Aorta (tissue), 5 donors: ENCODE measurements at regions not wholly inside any gene's neighbourhood (a gene's known extent, or its start where the extent isn't known, plus 50 kb on each side); places are given as distances from the start of the nearest gene placed in this dataset.

Experiments used
- ATAC-seq: fragments of 200-7000 bp; cut with Tn5 transposase; one replicate; pipeline ENCODE4 v1.9.1; 2022; ENCODE audit warnings: moderate library complexity; ENCODE audit not compliant: low FRiP score
- DNase-seq, 2 donors: peaks; one replicate each; pipeline ENCODE4 v3.0.0-alpha.2; 2020
- H3K27ac ChIP-seq, 2 donors: one replicate each; pipeline ENCODE4 v1.5.1; 2013; ENCODE audit warnings: low read length in 2 of 2, mild to moderate bottlenecking in 2 of 2, moderate library complexity in 2 of 2, control low read depth in 1 of 2, inconsistent platforms in 1 of 2, low read depth in 1 of 2
- H3K27me3 ChIP-seq, 2 donors: one replicate each; pipeline ENCODE4 v1.6.1; 2013; ENCODE audit warnings: control low read depth in 1 of 2, low read length in 1 of 2, mild to moderate bottlenecking in 1 of 2, moderate library complexity in 1 of 2; ENCODE audit not compliant: insufficient read depth in 2 of 2, control insufficient read depth in 1 of 2
- H3K36me3 ChIP-seq, 2 donors: one replicate each; pipeline ENCODE4 v1.6.1; 2013; ENCODE audit warnings: control low read depth in 1 of 2, low read length in 1 of 2, mild to moderate bottlenecking in 1 of 2; ENCODE audit not compliant: insufficient read depth in 2 of 2, control insufficient read depth in 1 of 2
- H3K4me1 ChIP-seq, 2 donors: one replicate each; pipeline ENCODE4 v1.6.1; 2013; ENCODE audit warnings: low read length in 2 of 2, control low read depth in 1 of 2, mild to moderate bottlenecking in 1 of 2, moderate library complexity in 1 of 2; ENCODE audit not compliant: insufficient read depth in 2 of 2, control insufficient read depth in 1 of 2
- H3K4me3 ChIP-seq, 2 donors: one replicate each; pipeline ENCODE4 v1.5.1; 2013; ENCODE audit warnings: low read length in 2 of 2, control low read depth in 1 of 2, mild to moderate bottlenecking in 1 of 2
- H3K9me3 ChIP-seq: one replicate; pipeline ENCODE4 v1.6.1; 2013; ENCODE audit warnings: mild to moderate bottlenecking, low read length; ENCODE audit not compliant: control insufficient read depth
- WGBS, 2 donors: extraction: QIAGEN DNeasy Blood & Tissue Kit; methylation state at CpG; one replicate each; pipeline ENCODE4 v1.1.7; 2013; 5-methylcytosine and 5-hydroxymethylcytosine counted together
- intact Hi-C, 2 donors: fragments of 100-400 bp; cut with DNase I; formaldehyde crosslinking; loops; one replicate each; pipeline versions ENCODE4 v1.14.2 to v1.15.0; 2022
- donor health status: healthy with polysubstance abuse.
- donor health status: Bipolar disorder and iron deficiency.
- donor health status: DM: no; HTN: no; CAD: no.
- donor health status: DM: no; HTN: no; CAD: no.
- donor health status: DM: yes; HTN: yes; CAD: no.

DNA sequence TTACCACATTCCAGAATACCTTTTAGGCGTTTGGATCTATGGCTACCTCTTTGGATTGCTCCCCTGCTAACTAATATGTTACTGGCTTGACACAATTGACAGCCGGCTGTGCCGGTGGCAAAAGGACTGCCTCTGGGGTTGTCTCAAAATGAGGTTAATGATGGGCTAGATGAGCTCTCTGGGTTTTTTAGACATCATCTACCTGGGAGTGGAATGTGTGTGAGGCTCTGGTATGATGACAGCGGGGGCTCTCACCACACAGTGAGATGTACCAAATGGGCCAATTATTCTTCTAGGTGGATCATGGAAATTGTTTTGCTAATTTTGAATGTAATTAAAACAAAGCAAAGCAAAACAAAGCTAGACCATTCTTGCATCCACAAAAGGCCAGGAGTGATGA lies 391.1 kb upstream of the SPRED2 start:
- H3K9me3 ChIP-seq, result peaks cover 3% of the 10 kb centered on the region
- H3K27ac ChIP-seq, result no peak overlapping the region
- WGBS, 2 donors, result 91 to 93% methylated on average over 4 of the region's 4 CpGs
- H3K36me3 ChIP-seq, result no peaks in the 10 kb centered on the region
- intact Hi-C loops, result no loop called here
- no peaks in the 10 kb centered on the region for H3K4me1 ChIP-seq
- ATAC-seq (no peak), DNase-seq (no peak)
- no peaks in the 10 kb centered on the region for H3K27me3 ChIP-seq
- H3K4me3 ChIP-seq, result no peak overlapping the region

DNA sequence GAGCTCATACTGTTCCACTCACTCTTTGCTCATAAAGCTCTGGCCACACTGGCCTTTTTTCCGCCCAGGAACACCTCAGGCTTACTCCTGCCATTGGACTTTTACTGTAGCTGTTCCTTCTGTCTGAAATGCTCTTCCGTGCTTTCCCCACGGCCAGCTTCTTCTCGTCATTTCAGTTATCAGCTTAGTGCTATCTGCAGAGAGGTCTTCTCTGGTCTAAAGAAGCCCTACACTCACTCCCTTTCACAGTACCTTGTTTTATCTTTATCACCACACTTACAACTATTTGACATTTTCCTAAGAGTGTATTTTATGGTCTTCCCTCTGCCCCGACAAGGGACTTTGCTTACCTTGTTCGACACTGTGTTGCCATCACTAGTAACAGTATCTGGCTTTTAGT lies 388.1 kb upstream of the SPRED2 start:
- Histone ChIP-seq H3K36me3 (no peaks in the 10 kb centered on the region), H3K4me1 (no peaks in the 10 kb centered on the region), H3K27ac (no peak overlapping the region), H3K4me3 (no peak overlapping the region), H3K27me3 (no peaks in the 10 kb centered on the region), H3K9me3 (peaks cover 4% of the 10 kb centered on the region)
- DNase-seq, result no peak
- ATAC-seq, result no peak
- intact Hi-C loops, result no loop called here
- WGBS, 2 donors, result 96% methylated on average over 6 of the region's 6 CpGs

DNA sequence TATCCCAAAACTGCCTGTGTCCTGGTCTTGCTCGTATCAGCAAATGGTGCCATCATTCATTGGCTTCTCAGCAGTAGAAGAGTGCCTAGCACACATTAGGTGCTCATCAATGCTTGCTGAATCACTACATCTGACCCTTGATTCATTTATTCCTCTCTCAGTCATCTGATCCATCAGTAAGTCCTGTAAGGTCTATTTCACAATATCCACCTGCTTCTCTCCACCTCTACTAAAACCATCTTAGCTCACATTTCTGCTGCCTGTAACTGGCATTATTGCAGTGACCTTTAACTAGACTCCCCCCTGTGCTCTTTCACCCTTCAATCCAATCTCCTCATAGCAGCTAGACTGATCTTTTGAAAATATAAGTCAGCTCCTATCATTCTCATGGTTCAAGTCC lies 387.6 kb upstream of the SPRED2 start:
- peaks cover 4% of the 10 kb centered on the region for H3K9me3 ChIP-seq
- 93 to 94% methylated on average over 1 of the region's 1 CpG for WGBS, 2 donors

DNA sequence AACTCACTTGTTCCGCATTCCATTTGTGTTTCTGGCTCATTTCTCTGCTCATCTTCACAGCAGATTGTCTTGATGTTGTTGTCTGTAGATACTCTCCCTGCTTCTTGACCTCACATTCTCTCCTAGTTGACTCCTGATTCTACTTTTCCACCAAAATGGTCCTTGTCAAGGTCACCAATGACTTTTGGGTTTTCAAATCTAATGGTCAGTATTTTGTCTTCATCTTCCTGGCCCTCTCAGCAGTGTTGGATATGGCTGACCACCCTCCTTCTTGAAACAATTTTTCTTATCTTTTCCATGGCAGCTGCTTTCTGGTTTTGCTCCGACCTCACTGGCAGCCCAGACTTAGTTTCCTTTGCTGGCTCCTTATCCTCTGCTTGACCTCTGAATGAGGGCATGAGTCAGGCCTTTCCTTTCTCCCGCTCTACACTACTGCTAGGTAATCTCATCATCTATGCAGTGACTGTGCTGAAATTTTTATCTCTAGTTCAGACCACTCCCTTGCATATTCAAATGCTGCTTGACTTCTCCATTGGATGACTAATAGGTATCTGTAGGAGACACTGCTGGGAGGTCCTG lies 386.6 kb upstream of the SPRED2 start:
- H3K27ac ChIP-seq, result no peak overlapping the region
- WGBS, 2 donors, result 84 to 87% methylated on average over 3 of the region's 3 CpGs
- H3K4me3 ChIP-seq, result no peak overlapping the region
- no peaks in the 10 kb centered on the region for H3K36me3 ChIP-seq
- no peaks in the 10 kb centered on the region for H3K27me3 ChIP-seq
- ATAC-seq (no peak), DNase-seq (no peak)
- H3K9me3 ChIP-seq, result peaks cover 4% of the 10 kb centered on the region
- H3K4me1 ChIP-seq, result no peaks in the 10 kb centered on the region
- intact Hi-C loops, result no loop called here

More for the DNA sequence above, 387.6 kb upstream of the SPRED2 start:
- intact Hi-C loops, result no loop called here
- ATAC-seq (no peak), DNase-seq (no peak)
- H3K27ac ChIP-seq, result no peak overlapping the region
- H3K4me3 ChIP-seq, result no peak overlapping the region
- H3K27me3 ChIP-seq, result no peaks in the 10 kb centered on the region
- H3K36me3 ChIP-seq, result no peaks in the 10 kb centered on the region
- no peaks in the 10 kb centered on the region for H3K4me1 ChIP-seq

DNA sequence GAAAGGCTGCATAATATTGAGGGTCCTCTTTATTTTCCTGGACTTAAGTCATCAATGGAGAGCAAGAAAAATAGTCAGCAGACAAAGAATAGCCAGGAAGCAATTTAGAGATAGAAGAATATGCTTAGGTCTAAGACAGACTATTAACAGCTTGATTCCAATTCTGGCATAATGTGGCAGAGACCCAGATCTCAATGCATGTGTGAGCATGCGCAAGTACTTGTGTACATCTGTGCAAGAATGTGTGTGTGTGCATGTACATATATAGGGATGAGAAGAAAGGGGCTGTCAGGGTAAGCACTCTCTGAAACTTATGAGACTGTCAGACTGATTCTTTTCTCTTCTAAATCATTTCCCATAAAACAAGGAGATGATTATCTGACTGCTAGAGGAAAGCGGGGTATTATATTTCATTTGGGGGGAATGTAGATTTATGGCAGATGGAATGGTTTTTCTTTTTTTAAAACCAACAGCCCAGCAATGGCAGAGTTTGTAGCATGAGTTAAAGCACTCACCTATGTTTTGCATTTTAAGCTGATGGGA lies 381.3 kb upstream of the SPRED2 start:
- intact Hi-C loops, result no loop called here
- Histone ChIP-seq H3K4me1 (no peaks in the 10 kb centered on the region), H3K27me3 (no peaks in the 10 kb centered on the region), H3K4me3 (no peak overlapping the region), H3K27ac (no peak overlapping the region), H3K9me3 (peaks cover 2% of the 10 kb centered on the region), H3K36me3 (no peaks in the 10 kb centered on the region)
- DNase-seq (no peak), ATAC-seq (no peak)
- 96 to 97% methylated on average over 2 of the region's 2 CpGs for WGBS, 2 donors

DNA sequence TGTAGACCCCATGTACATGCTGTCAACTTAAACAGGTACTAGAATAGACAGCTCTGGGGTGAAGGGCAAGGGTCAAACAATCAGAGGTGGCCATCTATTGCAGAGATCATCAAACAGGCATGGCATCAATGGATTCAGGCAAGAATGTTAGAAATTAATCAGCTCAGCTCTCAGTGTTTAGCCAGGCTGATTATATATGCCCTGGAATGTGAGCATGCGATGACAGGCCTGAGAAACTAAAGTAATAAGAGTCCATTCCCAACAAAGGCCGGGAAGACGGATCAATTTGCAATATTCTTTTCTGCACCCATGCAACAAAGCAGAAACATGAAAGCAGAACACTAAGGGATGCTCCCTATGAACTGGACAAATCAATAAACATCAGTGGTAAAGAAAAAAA lies 380.5 kb upstream of the SPRED2 start:
- intact Hi-C loops, result no loop called here
- H3K36me3 ChIP-seq, result no peaks in the 10 kb centered on the region

DNA sequence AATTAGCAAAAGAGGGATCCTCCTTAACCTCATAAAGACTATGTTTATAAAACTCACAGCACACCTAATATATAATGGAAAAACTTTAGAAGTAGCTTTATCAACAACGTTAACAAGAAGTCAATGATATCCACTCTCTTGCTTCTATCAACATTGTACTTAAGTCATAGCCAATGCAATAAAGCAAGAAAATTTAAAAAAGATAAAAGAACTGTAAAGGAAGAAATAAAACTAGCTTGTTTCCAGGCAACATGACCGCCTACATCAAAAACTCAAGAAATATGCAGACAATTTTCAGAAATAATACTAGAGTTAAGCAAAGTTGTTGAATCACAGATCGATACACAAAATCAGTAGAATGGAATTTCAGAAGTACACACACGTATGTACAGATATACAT lies 375.5 kb upstream of the SPRED2 start:
- no peak for ATAC-seq
- Histone ChIP-seq H3K4me1 (no peaks in the 10 kb centered on the region), H3K9me3 (peaks cover 2% of the 10 kb centered on the region), H3K4me3 (no peak overlapping the region), H3K27me3 (no peaks in the 10 kb centered on the region), H3K27ac (no peak overlapping the region), H3K36me3 (no peaks in the 10 kb centered on the region)
- no peak for DNase-seq
- 91 to 94% methylated on average over 4 of the region's 4 CpGs for WGBS, 2 donors
- intact Hi-C loops, result no loop called here

More for the DNA sequence above, 380.5 kb upstream of the SPRED2 start:
- H3K4me1 ChIP-seq, result no peaks in the 10 kb centered on the region
- no peak overlapping the region for H3K27ac ChIP-seq
- no peaks in the 10 kb centered on the region for H3K27me3 ChIP-seq
- no peak overlapping the region for H3K4me3 ChIP-seq
- ATAC-seq (no peak), DNase-seq (no peak)
- H3K9me3 ChIP-seq, result no peaks in the 10 kb centered on the region
- 78 to 85% methylated on average over 3 of the region's 3 CpGs for WGBS, 2 donors

DNA sequence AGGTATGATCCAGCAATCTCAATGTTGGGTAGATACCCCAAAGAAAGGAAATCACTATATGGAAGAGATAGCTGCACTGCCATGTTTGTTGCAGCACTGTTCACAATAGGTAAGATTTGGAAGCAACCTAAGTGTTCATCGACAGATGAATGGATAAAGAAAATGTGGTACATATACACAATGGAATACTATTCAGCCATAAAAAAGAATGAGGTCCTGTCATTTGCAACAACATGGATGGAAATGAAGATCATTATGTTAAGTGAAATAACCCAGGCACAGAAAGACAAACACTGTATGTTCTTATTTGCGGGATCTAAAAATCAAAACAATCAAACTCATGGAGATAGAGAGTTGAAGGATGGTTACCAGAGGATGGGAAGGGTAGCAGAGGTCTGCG lies 372.4 kb upstream of the SPRED2 start:
- no peak overlapping the region for H3K4me3 ChIP-seq
- no peak for DNase-seq
- H3K9me3 ChIP-seq, result peaks cover 2% of the 10 kb centered on the region
- intact Hi-C loops, result no loop called here
- ATAC-seq, result no peak
- H3K27ac ChIP-seq, result no peak overlapping the region
- WGBS, 2 donors, result 96 to 97% methylated on average over 3 of the region's 3 CpGs
- H3K27me3 ChIP-seq, result no peaks in the 10 kb centered on the region
- no peaks in the 10 kb centered on the region for H3K4me1 ChIP-seq
- no peaks in the 10 kb centered on the region for H3K36me3 ChIP-seq

DNA sequence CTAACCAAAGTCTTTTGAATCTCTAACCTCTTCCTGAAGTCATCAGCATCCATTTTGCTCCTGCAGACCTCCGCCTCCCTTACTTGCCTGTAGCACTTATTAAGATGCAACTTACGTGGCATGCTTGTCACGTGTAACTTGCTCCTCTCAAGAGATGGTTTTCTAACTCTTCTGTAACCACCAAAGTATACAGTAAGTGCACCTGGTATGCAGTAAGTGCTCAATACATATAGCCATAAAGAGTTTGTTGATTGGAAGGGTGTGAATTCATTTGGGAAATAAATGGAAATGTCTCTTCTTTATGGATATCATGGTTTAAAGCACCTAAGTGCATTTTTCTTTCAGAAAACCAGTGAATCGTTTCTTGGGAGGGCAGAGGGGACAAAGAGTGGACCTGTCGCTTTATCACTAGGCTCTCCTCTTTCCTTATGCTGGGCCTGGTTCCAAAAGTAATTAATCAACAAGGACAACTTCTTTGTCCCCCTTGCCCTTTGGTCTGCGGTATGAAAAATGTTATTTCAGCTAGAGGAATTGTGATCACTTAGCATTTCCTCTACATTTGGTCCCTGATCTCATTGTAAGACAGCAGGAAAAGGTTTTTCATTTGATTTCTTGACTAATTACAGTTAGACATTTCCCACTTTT lies 370.0 kb upstream of the SPRED2 start:
- WGBS, 2 donors, result 75 to 78% methylated on average over 6 of the region's 6 CpGs
- DNase-seq, result no peak

More for the DNA sequence above, 370.0 kb upstream of the SPRED2 start:
- H3K27me3 ChIP-seq, result no peaks in the 10 kb centered on the region
- no peak for ATAC-seq
- intact Hi-C loops, result no loop called here
- H3K4me1 ChIP-seq, result no peaks in the 10 kb centered on the region
- H3K9me3 ChIP-seq, result peaks cover 2% of the 10 kb centered on the region
- no peaks in the 10 kb centered on the region for H3K36me3 ChIP-seq
- H3K27ac ChIP-seq, result no peak overlapping the region
- H3K4me3 ChIP-seq, result no peak overlapping the region
